ENCODE measurements at regions not wholly inside any gene's neighbourhood (a gene's known extent, or its start where the extent isn't known, plus 50 kb on each side); places are given as distances from the start of the nearest gene placed in this dataset.

DNA sequence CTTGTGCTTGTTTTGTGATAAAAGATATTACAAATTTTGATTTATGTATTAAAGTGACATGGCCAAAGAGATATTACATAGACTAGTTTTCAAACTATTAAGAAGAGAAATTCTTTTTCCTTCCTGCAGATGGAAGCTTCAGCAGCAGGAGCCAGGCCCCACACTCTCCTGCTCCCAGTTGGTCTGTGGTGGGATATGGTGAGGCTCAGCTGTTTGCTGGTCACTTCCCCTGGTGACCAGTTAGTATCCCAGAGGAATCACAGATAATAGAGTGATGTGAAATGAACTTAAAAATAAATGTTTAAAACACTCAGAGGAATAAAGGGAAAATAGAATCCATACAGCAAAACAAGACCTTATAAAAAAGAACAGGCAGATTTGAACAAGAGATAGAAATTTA lies 154.7 kb downstream of the KTN1 start:
- DNase-seq, result no peak

DNA sequence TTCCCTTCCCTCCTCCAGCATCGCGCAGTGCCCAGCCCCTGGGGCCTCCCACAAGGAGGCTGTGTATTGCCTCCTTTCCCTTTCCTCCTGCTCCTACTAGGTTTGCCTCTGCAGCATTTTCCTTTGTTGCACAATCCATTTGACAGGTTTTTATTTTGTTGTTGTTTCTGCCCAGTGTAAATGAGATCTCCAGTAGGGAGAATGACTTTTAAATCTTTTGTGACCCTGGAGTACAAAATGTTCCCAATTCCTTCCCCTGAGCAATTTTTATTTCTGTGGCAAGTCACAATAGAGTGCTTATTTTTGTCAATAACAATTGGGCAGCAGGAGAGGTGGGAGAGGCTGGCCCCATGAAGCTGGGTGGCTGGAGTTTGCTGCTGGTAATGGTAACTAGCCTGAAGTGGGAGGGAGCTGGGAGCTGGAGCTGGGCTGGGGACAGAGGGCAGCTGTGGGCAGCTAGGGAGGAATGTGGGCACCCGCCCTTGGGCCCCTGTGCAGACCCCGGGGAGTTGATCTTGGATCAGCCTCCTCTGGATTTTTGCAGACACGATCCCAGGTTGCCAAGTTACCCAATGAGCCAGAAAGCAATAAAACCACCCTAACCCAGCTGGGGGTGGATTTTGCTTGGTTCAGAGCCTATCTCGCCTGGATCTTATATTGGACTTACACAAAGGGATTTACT lies 160.1 kb downstream of the KTN1 start:
- DNase-seq, result no peak

DNA sequence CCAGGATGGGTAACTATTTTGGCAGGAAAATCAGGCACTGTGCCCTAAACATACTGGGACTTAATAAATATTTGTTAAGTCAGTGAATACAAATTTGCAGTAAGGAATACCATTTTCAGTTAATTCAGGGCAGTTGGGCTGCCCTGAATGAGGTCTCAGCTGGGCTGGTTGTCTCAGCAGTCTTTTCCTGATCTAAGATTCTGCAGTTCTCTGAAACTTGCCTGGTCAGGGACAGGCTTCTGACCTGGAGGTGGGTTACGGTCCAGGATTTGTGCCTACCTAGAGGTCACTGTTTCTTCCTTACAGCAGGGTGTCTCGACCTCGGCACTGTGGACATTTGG lies 160.6 kb downstream of the KTN1 start:
- DNase-seq, result no peak

DNA sequence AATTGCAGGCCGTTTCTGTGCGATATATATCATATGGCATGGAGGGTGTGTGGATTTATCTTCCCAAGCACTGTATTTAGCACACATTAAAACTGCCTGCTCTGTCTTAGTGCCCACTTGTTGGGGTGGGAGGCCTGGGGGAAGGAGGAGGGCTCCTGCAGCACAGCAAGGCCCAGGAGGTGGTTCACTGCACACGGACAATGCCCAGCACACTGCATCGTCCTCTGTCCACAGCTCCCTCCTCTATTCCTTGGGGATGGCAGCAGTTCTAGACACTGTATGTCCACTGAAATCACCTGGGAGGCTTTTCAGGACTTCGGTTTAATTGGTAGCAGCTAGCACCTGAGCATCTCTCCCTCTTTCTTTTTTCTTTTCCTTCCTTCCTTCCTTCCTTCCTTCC lies 161.2 kb downstream of the KTN1 start:
- no peak for DNase-seq

DNA sequence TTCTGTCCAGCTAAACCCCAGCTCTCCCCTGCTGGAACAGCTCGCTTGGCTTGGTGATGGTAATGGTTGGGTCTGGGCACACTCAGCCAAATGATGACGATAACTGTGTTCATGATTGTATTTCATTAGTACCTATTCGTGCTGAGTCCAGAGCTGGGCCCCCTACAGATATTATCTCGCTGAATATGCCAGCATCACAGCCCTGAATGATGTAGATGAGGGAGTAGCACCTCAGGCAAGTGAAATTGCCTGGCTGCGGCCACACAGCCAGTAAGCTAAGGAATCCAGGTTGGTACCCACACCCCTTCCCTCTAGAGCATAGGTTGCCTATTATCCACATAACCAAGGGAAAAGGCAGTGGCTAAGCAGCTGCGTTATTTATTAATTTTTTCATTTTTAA lies 163.5 kb downstream of the KTN1 start:
- no peak for DNase-seq

DNA sequence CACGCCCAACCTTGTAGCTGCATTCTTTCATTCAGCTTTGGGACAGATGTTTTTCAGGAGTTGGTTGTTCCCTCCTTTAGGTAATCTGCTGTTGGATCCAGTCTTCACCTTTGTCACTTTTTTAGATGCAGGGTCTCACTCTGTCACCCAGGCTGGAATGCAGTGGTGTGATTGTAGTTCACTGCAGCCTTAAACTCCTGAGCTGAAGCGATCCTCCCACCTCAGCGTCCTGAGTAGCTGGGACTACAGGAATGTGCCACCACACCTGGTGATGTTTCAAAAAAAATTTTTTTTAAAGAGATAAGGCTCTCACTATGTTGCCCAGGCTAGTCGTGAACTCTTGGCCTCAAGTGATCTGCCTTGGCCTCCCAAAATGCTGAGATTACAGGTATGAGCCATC lies 164.3 kb downstream of the KTN1 start:
- no peak for DNase-seq

DNA sequence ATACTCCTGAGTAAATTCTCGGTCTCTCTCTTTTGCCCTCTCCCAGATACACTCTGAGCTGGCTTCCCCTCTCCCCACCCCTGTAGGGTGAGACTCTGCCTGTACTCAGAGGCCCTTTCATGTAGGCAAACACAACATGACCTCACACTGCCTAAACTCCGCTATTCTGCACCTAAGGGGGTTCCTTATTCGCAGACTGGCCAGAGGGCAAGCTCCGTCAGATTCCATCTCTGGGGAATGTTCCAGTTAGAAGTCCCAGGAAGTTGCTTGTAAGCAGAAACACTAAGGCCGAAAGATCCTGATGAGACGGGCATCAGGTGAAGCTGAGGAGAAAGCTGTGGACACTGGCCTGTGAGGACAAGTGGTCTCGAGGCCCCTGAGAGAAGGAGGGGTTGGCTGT lies 165.9 kb downstream of the KTN1 start:
- no peak for DNase-seq

DNA sequence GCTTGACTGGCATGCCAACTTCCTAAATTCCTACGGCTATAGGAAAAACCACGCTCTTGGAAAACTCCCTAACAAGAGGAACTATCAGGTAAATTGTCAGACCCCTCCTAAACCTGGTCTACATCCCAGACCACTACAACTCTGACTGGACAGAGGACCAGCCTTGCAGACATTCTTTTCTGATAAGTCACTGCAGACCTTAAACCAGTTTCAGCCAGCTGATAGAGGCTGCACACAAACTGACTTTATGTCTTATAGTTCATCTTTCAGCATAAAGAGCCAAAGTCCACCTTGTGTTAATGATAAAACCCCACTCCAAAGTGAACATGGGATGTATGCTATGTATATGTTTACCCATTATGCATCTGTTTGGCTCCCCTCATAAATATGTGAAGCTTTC lies 166.6 kb downstream of the KTN1 start:
- DNase-seq, result no peak

DNA sequence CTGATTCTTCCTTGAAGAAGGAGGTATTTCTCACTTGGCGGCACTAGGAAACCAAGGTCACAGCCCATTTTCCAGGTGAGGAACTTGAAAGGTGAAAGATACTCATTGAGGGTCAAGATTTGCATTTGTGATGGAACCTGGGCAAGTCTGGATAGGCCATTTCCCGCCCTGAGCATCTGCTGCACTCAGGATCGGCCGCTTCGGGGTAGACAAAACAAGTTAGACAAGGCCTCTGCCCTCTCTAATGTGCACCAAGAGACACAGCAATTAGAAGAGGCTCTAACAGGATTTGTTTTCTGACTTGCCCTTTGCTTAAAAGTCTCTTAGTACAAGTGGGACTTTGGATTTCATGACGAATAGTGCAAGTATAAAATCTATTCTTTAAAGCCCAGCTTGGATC lies 167.2 kb downstream of the KTN1 start:
- DNase-seq, result no peak

DNA sequence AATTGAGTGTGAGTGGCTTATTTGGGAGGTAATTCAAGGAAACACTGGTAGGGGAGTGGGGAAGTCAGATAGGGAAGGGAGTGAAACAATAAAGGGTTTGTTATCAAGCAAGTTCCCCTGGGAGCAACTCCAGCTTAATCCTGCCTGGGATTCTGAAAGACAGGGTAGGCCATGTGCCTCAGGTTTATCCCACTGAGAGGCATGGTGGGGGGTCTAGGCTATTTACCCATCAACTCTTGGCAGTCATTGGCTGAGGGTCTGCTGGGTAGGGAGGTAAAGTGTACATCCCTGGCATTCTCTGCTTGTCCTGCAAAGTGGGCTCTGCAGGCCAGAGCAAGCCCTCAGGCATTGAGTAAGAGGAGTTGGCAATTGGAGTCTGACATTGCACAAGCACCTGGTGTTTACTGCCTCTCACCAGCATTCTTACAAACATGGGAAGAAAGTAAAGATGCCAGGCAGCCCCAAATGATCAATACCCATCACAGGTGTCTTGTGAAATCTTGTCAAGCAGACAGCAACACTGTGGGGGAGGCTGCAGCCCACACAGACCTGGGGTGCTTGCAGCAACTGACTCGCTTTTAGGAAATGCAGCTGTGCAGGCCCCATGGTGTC lies 169.3 kb downstream of the KTN1 start:
- no peak for DNase-seq

DNA sequence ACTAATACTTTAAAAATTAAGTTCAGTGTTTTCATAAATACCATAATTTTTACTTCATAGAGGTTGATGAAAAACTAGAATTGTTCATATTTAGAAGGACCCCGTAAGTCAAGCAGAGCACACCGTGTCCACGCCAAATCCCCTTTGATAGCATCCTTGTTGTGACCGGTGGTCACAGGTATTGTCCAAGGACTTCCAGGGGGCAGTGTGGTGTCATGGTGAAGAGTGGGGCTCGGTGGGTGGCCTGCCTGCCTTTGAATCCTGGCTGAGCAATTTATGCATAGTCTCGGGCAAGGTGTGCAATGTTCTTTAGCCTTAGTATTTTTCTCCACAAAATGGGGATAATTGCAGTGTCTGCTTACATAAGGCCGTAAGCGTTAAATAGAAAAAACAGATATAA lies 169.9 kb downstream of the KTN1 start:
- no peak for DNase-seq

DNA sequence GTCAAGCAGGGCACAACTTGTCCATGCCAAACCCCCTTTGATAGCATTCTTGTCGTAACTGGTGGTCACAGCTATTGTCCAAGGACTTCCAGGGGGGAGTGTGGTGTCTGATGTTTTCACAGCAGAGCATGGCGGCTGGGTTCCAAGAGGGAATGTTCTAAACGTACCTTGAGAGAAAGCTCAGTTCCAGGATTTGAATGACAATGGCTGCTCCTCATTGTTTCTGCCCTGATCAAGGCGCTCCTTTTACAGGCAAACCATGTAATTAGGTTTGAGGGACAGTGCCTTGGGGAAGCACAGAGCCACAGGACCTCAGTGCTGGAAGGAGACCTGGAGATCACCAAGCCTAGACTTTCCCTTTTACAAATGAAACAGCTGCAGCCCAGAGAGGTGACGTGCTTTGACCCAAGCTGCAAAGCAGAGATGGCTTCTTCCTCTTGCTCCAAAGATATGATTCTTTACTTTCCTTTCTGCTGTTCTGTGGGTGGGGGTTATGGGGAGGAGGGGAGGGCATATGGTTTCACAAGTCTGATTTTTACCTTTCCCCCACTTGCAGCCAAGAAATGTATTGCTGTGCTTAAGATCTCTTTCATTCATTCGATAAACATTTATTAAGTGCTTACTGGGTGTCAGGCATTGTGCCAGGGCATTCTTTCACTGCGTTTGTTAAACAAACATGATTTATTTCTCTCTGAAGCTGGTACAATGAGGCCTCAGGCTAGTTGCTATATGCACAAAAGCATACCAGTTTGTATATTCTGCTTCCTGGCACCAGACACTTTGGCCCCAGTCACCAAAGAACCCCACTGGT lies 172.8 kb downstream of the KTN1 start:
- peak; percentile 64 for DNase-seq

DNA sequence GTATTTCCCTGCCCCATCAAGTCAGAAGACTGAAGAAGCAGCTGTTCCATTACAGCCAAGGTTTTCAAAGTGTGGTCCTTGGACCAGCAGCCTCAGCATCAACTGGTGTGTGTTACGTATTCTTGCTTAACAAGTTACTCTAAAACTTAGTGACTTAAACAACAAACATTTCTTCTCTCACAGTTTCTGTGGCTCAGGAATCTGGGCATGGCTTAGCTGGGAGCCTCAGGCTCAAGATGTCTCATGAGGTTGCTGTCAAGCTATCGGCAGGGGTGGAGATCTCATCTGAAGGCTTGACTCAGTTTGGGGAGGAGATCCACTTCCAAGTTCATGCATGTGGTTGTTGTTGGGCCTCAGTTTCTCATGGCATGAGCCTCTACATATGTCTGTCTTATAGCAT lies 174.5 kb downstream of the KTN1 start:
- DNase-seq, result no peak

DNA sequence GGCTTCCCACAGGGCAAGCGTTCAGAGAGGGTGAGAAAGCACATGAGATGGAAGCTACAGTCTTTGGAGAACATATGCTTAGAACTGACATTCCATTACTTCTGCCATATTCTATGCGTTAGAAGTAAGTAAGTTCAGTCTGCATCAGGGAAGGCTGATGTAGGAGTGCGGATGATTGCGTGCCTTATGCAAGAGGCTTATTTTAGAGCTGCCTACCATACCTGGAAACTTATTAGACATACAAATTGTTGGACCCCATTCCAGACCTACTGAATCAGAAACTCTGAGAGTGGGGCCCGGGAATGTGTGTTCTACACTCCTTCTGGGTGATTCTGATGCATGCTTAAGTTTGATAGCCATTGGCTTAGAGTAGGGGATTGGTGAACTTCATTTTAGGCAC lies 174.9 kb downstream of the KTN1 start:
- DNase-seq, result no peak

DNA sequence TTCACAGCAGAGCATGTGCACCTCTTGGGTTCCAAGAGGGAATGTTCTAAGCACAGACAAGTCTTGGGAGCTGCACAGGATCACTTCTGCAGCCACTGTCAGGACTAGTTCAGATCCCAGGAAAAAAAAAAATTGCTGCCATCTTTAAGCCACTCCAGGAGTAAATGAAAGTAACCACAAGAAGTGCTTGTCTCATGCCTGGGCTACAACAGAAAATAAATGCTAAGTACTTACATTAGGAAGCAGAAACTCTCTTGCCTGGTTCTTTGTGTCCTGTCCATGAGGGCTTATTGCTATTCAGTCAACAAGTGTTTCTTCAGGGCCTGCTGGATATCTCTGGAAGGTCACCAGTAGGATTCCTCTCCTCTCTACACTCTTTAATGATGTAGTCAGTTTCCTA lies 176.1 kb downstream of the KTN1 start:
- DNase-seq, result no peak

DNA sequence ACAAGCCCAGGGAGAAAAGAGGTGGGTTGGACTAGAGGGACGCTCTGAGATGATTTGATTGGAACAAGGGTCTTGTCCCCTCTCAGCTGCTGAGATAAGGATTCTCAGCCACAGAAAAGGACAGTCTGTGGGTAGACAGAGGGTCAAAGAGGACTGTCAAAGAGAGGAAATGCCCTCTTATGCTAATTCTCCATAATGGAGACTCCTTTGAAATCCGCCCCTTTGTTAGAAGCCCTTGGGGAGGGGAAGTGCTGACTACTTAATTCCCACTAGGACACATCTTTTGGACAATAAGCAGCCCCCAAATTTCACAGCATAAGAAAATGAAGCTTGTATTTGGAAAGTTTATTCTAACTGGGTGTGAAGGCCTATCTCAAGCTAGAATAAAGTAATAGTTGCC lies 176.6 kb downstream of the KTN1 start:
- DNase-seq, result no peak

DNA sequence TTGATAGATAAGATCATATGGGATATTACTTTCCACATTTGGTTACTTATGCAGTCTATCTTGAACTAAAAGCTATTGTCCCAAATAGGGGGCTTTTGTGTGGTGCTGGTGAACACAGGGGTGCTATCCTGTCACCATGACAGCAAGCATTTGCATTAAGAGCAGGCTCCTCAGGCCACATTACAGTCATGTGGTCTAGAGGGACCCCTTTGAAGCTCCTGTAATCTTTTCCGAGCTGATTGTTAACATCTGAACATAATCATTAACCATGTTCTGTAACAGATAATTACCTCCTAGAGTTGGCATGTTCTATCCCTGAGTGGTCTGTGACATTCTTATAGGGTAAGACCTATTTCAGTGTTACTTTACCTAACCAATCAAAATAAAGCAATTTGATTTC lies 178.8 kb downstream of the KTN1 start:
- no peak for DNase-seq

DNA sequence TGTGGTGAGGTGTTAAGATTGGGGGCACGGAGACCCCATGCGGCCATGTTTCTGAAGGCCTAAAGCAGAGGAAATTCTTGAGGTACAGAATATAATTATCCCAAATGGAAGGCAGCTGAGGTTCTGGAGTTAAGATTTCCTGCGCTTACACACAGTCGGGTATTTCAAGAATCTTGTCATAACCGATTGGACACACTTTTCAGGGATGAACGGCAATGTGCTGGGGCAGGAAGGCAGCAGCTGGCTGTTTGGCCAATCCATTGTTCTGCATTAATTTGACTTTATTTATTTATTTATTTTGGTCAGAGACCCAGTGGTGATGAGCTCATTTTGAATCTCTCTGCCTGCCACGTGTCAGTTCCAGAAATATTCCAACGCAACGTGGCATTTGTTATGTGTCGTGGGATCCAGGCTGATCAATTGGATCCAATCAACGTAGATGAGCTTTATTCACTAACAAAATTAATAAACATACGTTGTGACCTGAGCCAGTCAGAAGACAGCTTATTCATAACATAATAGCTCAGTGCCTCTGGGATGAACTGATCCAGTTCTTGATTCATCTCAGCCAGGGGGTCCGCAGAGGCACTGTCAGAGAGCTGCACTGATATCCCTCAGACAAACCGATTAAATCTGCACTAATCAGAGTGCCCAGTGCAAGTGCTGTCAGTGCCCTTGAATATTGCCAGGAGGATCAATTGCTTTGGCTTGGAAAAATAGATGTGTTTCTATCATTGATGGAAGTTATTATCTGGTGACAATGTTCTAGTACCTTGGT lies 181.0 kb downstream of the KTN1 start:
- no peak for DNase-seq

DNA sequence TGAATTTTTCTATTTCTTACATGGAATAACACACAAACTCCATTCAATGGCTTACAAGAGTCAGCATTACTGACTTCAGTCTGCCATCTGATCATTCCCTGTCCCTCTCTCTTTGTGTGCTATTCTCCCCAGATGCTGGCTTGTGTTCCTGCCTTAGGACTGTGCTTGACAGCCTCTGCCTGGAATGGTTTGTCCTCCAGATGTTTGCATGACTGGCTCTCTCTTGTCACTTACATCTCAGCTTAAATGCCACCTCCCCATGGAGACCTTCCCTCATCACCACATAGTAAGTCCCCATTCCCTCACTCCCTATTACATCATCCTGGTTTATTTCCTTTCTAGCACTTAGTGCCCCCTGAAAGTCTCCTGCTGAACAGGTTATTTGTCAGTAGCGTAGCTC lies 181.6 kb downstream of the KTN1 start:
- no peak for DNase-seq

DNA sequence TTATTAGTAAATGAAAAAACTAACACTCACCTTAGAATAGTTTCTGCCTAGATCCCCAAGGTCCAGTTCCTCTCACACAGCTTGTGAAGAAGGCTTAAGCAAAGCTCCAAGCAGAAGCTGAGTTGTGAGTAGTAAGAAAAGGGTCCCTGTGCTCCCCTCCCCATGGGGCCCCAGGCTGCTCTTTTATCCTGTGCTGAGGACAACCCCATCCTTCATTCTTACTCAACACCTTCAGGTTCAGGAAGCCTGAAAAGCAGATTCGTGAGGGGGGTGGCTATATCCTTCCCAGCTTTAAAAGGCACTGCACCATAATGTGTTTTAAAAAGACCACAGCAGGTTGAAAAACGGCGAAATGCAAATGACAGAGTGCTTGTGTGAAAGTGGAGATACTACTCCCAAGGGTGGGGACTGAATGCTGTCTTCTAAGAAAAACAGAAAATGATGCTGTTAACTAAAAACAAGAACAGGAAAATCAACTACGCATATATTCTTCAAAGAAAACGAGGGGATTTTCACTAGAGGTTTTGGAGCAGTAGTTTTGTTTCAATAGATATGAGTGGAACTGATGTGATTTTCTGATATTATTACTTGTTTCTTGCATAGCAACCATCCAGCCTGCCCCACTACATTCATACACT lies 182.7 kb downstream of the KTN1 start:
- DNase-seq, result no peak

DNA sequence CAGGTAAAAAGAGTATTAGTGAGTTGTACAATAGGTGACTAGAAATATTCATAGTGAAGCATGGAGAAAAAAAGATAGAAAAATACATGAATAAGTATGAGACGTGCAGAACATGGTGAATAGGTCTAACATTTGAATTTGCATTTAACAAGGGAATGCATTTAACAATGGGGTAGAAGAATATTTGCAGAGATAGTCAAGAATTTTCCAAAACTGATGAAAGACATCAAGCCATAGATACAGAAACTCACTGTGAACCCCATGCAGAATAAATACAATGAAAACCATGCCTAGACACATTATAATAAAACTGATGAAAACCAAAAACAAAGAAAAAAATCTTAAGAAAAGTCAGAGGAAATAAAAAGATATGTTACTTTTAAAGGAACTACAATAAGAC lies 184.8 kb downstream of the KTN1 start:
- DNase-seq, result no peak

DNA sequence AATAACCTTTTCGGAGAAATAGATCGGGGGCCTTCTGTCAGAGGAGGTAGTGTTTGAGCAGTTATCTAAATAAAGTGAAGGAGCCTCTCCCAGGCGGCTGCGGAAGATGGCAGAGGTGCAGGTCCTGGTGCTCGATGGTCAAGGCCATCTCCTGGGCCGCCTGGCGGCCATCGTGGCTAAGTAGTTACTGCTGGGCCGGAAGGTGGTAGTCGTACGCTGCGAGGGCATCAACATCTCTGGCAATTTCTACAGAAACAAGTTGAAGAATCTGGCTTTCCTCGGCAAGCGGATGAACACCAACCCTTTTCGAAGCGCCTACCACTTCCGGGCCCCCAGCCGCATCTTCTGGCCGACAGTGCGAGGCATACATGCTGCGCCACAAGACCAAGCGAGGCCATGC lies 186.1 kb downstream of the KTN1 start:
- no peak for DNase-seq

DNA sequence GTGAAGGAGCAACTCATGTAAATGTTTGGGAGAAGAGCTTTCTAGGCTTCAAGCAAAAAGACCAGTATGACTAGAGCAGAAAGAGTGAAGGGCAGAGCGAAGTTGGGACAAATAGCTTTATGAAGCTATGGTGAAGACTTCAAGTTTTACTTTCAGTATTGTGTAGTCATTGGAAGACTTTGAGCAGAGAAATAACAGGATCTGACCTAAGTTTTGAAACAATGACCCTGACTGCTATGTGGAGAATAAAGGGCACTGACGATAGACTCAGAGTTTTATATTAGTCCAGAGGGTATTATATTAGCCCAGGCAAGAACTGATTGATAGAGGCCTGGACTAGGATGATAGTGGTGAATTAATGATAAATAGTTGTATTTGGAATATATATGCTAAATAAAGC lies 187.3 kb downstream of the KTN1 start:
- no peak for DNase-seq
